ENCODE measurements at regions not wholly inside any gene's neighbourhood (a gene's known extent, or its start where the extent isn't known, plus 50 kb on each side); places are given as distances from the start of the nearest gene placed in this dataset.
"Not testable (repeated sequence)": the region's sequence is repeated elsewhere in the genome, so short reads cannot be mapped to it uniquely, and the experiment has no call there.

- not testable (repeated sequence) for H3K27ac Mint-ChIP-seq; H3K9me3 ChIP-seq (ENCODE audit: control insufficient read depth, low read length, poor library complexity, severe bottlenecking); H3K27me3 Mint-ChIP-seq; H3K36me3 Mint-ChIP-seq (ENCODE audit: low read depth); H3K4me1 Mint-ChIP-seq; H3K4me3 Mint-ChIP-seq; DNase-seq
- peak; percentile 89 for ATAC-seq
These were observed 123.3 kb upstream of the ZSCAN2 start for GRCh38 chr15:84477550-84477949.

GRCh38 chr15:84480174-84480681 lies 120.6 kb upstream of the ZSCAN2 start:
- H3K27me3 Mint-ChIP-seq; ATAC-seq; H3K27ac Mint-ChIP-seq; H3K4me1 Mint-ChIP-seq; H3K4me3 Mint-ChIP-seq; DNase-seq; H3K36me3 Mint-ChIP-seq (ENCODE audit: low read depth); H3K9me3 ChIP-seq (ENCODE audit: control insufficient read depth, low read length, poor library complexity, severe bottlenecking): not testable (repeated sequence)

- H3K4me3 Mint-ChIP-seq; H3K4me1 Mint-ChIP-seq; ATAC-seq; H3K9me3 ChIP-seq (ENCODE audit: control insufficient read depth, low read length, poor library complexity, severe bottlenecking); DNase-seq; H3K27ac Mint-ChIP-seq; H3K27me3 Mint-ChIP-seq; H3K36me3 Mint-ChIP-seq (ENCODE audit: low read depth): not testable (repeated sequence)
These were observed 117.0 kb upstream of the ZSCAN2 start for GRCh38 chr15:84483859-84484258.

- ATAC-seq; H3K9me3 ChIP-seq (ENCODE audit: control insufficient read depth, low read length, poor library complexity, severe bottlenecking); H3K36me3 Mint-ChIP-seq (ENCODE audit: low read depth); H3K4me1 Mint-ChIP-seq; H3K4me3 Mint-ChIP-seq; H3K27me3 Mint-ChIP-seq; H3K27ac Mint-ChIP-seq: not testable (repeated sequence)
- peak in 1 of 3 donors; percentile 13 for DNase-seq
These were observed 100.5 kb upstream of the ZSCAN2 start for GRCh38 chr15:84500165-84500889.

- H3K27me3 Mint-ChIP-seq; H3K9me3 ChIP-seq (ENCODE audit: control insufficient read depth, low read length, poor library complexity, severe bottlenecking); ATAC-seq; H3K27ac Mint-ChIP-seq; H3K4me1 Mint-ChIP-seq; H3K36me3 Mint-ChIP-seq (ENCODE audit: low read depth); DNase-seq; H3K4me3 Mint-ChIP-seq: not testable (repeated sequence)
These were observed 97.7 kb upstream of the ZSCAN2 start for GRCh38 chr15:84503101-84503500.

GRCh38 chr15:84505552-84505951 lies 95.3 kb upstream of the ZSCAN2 start:
- H3K4me1 Mint-ChIP-seq; H3K9me3 ChIP-seq (ENCODE audit: control insufficient read depth, low read length, poor library complexity, severe bottlenecking); H3K4me3 Mint-ChIP-seq; ATAC-seq; H3K27ac Mint-ChIP-seq; DNase-seq; H3K27me3 Mint-ChIP-seq; H3K36me3 Mint-ChIP-seq (ENCODE audit: low read depth): not testable (repeated sequence)

GRCh38 chr15:84512324-84512723 lies 88.5 kb upstream of the ZSCAN2 start:
- not testable (repeated sequence) for DNase-seq; H3K4me1 Mint-ChIP-seq; H3K4me3 Mint-ChIP-seq; H3K27ac Mint-ChIP-seq; ATAC-seq; H3K36me3 Mint-ChIP-seq (ENCODE audit: low read depth); H3K27me3 Mint-ChIP-seq; H3K9me3 ChIP-seq (ENCODE audit: control insufficient read depth, low read length, poor library complexity, severe bottlenecking)

GRCh38 chr15:84516773-84517172 lies 84.0 kb upstream of the ZSCAN2 start:
- not testable (repeated sequence) for H3K27ac Mint-ChIP-seq; H3K36me3 Mint-ChIP-seq (ENCODE audit: low read depth); H3K9me3 ChIP-seq (ENCODE audit: control insufficient read depth, low read length, poor library complexity, severe bottlenecking); H3K4me3 Mint-ChIP-seq; H3K4me1 Mint-ChIP-seq; H3K27me3 Mint-ChIP-seq; ATAC-seq; DNase-seq

GRCh38 chr15:84525491-84526344 lies 75.1 kb upstream of the ZSCAN2 start:
- not testable (repeated sequence) for H3K4me1 Mint-ChIP-seq; H3K36me3 Mint-ChIP-seq (ENCODE audit: low read depth); DNase-seq; H3K27me3 Mint-ChIP-seq; H3K4me3 Mint-ChIP-seq; H3K9me3 ChIP-seq (ENCODE audit: control insufficient read depth, low read length, poor library complexity, severe bottlenecking); H3K27ac Mint-ChIP-seq
- peak; percentile 37 for ATAC-seq

- H3K27me3 Mint-ChIP-seq; H3K4me1 Mint-ChIP-seq; H3K36me3 Mint-ChIP-seq (ENCODE audit: low read depth); H3K9me3 ChIP-seq (ENCODE audit: control insufficient read depth, low read length, poor library complexity, severe bottlenecking); DNase-seq; H3K4me3 Mint-ChIP-seq; ATAC-seq: not testable (repeated sequence)
- H3K27ac Mint-ChIP-seq: peak overlapping the region; percentile 8
These were observed 70.1 kb upstream of the ZSCAN2 start for GRCh38 chr15:84530751-84531150.

GRCh38 chr15:84531223-84531622 lies 69.6 kb upstream of the ZSCAN2 start:
- not testable (repeated sequence) for H3K4me1 Mint-ChIP-seq; ATAC-seq; H3K27me3 Mint-ChIP-seq; H3K9me3 ChIP-seq (ENCODE audit: control insufficient read depth, low read length, poor library complexity, severe bottlenecking); H3K4me3 Mint-ChIP-seq; H3K27ac Mint-ChIP-seq; H3K36me3 Mint-ChIP-seq (ENCODE audit: low read depth); DNase-seq

GRCh38 chr15:84531709-84532367 lies 69.0 kb upstream of the ZSCAN2 start:
- H3K36me3 Mint-ChIP-seq (ENCODE audit: low read depth); H3K27ac Mint-ChIP-seq; H3K9me3 ChIP-seq (ENCODE audit: control insufficient read depth, low read length, poor library complexity, severe bottlenecking); H3K27me3 Mint-ChIP-seq; ATAC-seq; H3K4me3 Mint-ChIP-seq; H3K4me1 Mint-ChIP-seq; DNase-seq: not testable (repeated sequence)

- DNase-seq; H3K4me3 Mint-ChIP-seq; H3K9me3 ChIP-seq (ENCODE audit: control insufficient read depth, low read length, poor library complexity, severe bottlenecking); H3K27me3 Mint-ChIP-seq; H3K27ac Mint-ChIP-seq; H3K4me1 Mint-ChIP-seq; H3K36me3 Mint-ChIP-seq (ENCODE audit: low read depth); ATAC-seq: not testable (repeated sequence)
These were observed 67.1 kb upstream of the ZSCAN2 start for GRCh38 chr15:84533705-84534104.

Data from T-helper 17 cell (primary cell).